H1 (cell line): ENCODE measurements at regions not wholly inside any gene's neighbourhood (a gene's known extent, or its start where the extent isn't known, plus 50 kb on each side); places are given as distances from the start of the nearest gene placed in this dataset.

Source experiments
- CTCF ChIA-PET: fragments of 300-600 bp; sonication (Branson Sonifier 250); formaldehyde crosslinking; loops from one replicate; lab custom pipeline; 2021; ENCODE audit not compliant: partially characterized antibody; lab: Charles Lee
- POLR2A ChIA-PET: fragments of 300-600 bp; sonication (Branson Sonifier 250); formaldehyde crosslinking; loops from one replicate; lab custom pipeline; 2021; ENCODE audit warnings: inconsistent platforms; ENCODE audit not compliant: partially characterized antibody; lab: Charles Lee
- DNase-seq, 2 experiments: peaks; one replicate each; pipeline versions ENCODE4 v3.0.0 to v3.0.0-alpha.2; 2010 to 2022; ENCODE audit warnings: low spot score in 2 of 2, low read depth in 1 of 2, mixed read lengths in 1 of 2
- FAIRE-seq: peaks from 2 replicates; lab custom pipeline; 2011; peaks lifted over from hg19 to GRCh38; lab: Jason Lieb, UNC
- H2AFZ ChIP-seq: 2 replicates; pipeline ENCODE4 v1.8.1; 2012; ENCODE audit warnings: low read length, inconsistent platforms
- H2AK5ac ChIP-seq: 2 replicates; pipeline ENCODE4 v1.6.1; 2013; ENCODE audit warnings: low read depth, low read length
- H2BK120ac ChIP-seq: replicated peaks from 2 replicates; pipeline ENCODE3; 2013; ENCODE audit warnings: low read depth, low read length, inconsistent platforms
- H2BK12ac ChIP-seq: 2 replicates; pipeline ENCODE4 v1.6.1; 2013; ENCODE audit warnings: low read depth, low read length
- H2BK15ac ChIP-seq: 2 replicates; pipeline ENCODE4 v1.6.1; 2013; ENCODE audit warnings: low read length
- H2BK20ac ChIP-seq: 2 replicates; pipeline ENCODE4 v1.6.1; 2013; ENCODE audit warnings: low read length
- H2BK5ac ChIP-seq: 2 replicates; pipeline ENCODE4 v1.6.1; 2013; ENCODE audit warnings: low read depth, low read length
- H3K14ac ChIP-seq: 2 replicates; pipeline ENCODE4 v1.6.1; 2013; ENCODE audit warnings: inconsistent platforms; ENCODE audit not compliant: insufficient read length
- H3K18ac ChIP-seq: 2 replicates; pipeline ENCODE4 v1.6.1; 2013; ENCODE audit warnings: low read length; ENCODE audit errors: extremely low read depth
- H3K23ac ChIP-seq: 2 replicates; pipeline ENCODE4 v1.6.1; 2013; ENCODE audit warnings: inconsistent platforms; ENCODE audit not compliant: insufficient read length
- H3K23me2 ChIP-seq: 2 replicates; pipeline ENCODE4 v1.6.1; 2013; ENCODE audit warnings: low read depth, low read length
- H3K27ac ChIP-seq: 2 replicates; pipeline ENCODE4 v1.6.1; 2011; ENCODE audit warnings: low read depth, low read length, inconsistent platforms
- H3K27me3 ChIP-seq, 4 experiments: replicated peaks in 1 of 4; 1 replicate in 1 of 4; 2 replicates in 3 of 4; pipeline versions ENCODE4 v1.6.1 to v1.8.1; 2011 to 2013; ENCODE audit warnings: low read length in 3 of 4, mild to moderate bottlenecking in 3 of 4, inconsistent platforms in 2 of 4, mixed read lengths in 2 of 4, moderate library complexity in 1 of 4; ENCODE audit not compliant: control insufficient read depth in 3 of 4, insufficient read depth in 3 of 4; ENCODE audit errors: extremely low read depth in 1 of 4
- H3K36me3 ChIP-seq, 4 experiments: 2 replicates each; pipeline versions ENCODE4 v1.6.1 to v1.8.1; 2011 to 2013; ENCODE audit warnings: mild to moderate bottlenecking in 4 of 4, low read length in 3 of 4, moderate library complexity in 2 of 4, control low read depth in 1 of 4, inconsistent platforms in 1 of 4; ENCODE audit not compliant: insufficient read depth in 4 of 4, control insufficient read depth in 2 of 4
- H3K4ac ChIP-seq: replicated peaks from 2 replicates; pipeline ENCODE3; 2013; ENCODE audit warnings: low read length, low read depth, mixed read lengths, inconsistent platforms; ENCODE audit not compliant: insufficient read length
- H3K4me1 ChIP-seq, 4 experiments: replicated peaks in 1 of 4; 1 replicate in 1 of 4; 2 replicates in 3 of 4; pipeline versions ENCODE4 v1.6.1 to v1.8.1; 2011 to 2013; ENCODE audit warnings: low read length in 3 of 4, inconsistent platforms in 2 of 4, mixed read lengths in 1 of 4; ENCODE audit not compliant: insufficient read depth in 4 of 4, control insufficient read depth in 3 of 4
- H3K4me2 ChIP-seq, 2 experiments: 2 replicates each; pipeline versions ENCODE4 v1.6.1 to v1.8.1; 2011 to 2013; ENCODE audit warnings: low read depth in 2 of 2, low read length in 2 of 2, control low read depth in 1 of 2, inconsistent platforms in 1 of 2, mild to moderate bottlenecking in 1 of 2; ENCODE audit not compliant: insufficient read depth in 1 of 2
- H3K4me3 ChIP-seq, 4 experiments: fragments of 200-600, 300-600 bp in 1 of 4; sonication (generic), shearing (Covaris generic), sonication (Bioruptor Twin) in 1 of 4; 2 replicates each; pipeline versions ENCODE4 v1.5.1 to v1.8.1; 2011 to 2016; ENCODE audit warnings: low read length in 4 of 4, low read depth in 3 of 4, control low read depth in 2 of 4, inconsistent platforms in 2 of 4, mild to moderate bottlenecking in 2 of 4, mixed read lengths in 1 of 4, moderate library complexity in 1 of 4; ENCODE audit not compliant: insufficient read depth in 2 of 4; ENCODE audit errors: extremely low read depth in 1 of 4
- H3K56ac ChIP-seq: replicated peaks from 2 replicates; pipeline ENCODE3; 2013; ENCODE audit warnings: low read depth, mild to moderate bottlenecking, mixed read lengths, low read length, inconsistent platforms; ENCODE audit not compliant: insufficient read length
- H3K79me1 ChIP-seq: 2 replicates; pipeline ENCODE4 v1.6.1; 2013; ENCODE audit warnings: low read depth, low read length, control low read depth
- H3K79me2 ChIP-seq, 2 experiments: 2 replicates each; pipeline versions ENCODE4 v1.6.1 to v1.8.1; 2012 to 2013; ENCODE audit warnings: low read length in 2 of 2, mild to moderate bottlenecking in 2 of 2, inconsistent platforms in 1 of 2; ENCODE audit not compliant: insufficient read depth in 2 of 2, control insufficient read depth in 1 of 2
- H3K9ac ChIP-seq, 4 experiments: replicated peaks in 1 of 4; 1 replicate in 1 of 4; 2 replicates in 3 of 4; pipeline versions ENCODE4 v1.6.1 to v1.8.1; 2011 to 2013; ENCODE audit warnings: low read depth in 3 of 4, low read length in 3 of 4, control low read depth in 2 of 4, mild to moderate bottlenecking in 2 of 4, moderate library complexity in 2 of 4, inconsistent platforms in 1 of 4; ENCODE audit errors: extremely low read depth in 1 of 4
- H3K9me3 ChIP-seq, 2 experiments: 2 replicates each; pipeline versions ENCODE4 v1.6.1 to v1.8.1; 2012 to 2013; ENCODE audit warnings: mild to moderate bottlenecking in 2 of 2, moderate library complexity in 2 of 2, control low read depth in 1 of 2, inconsistent platforms in 1 of 2, low read depth in 1 of 2, low read length in 1 of 2, mixed read lengths in 1 of 2; ENCODE audit not compliant: insufficient read depth in 2 of 2
- H4K20me1 ChIP-seq, 2 experiments: replicated peaks in 1 of 2; 2 replicates each; pipeline versions ENCODE3 to v1.8.1; 2011 to 2013; ENCODE audit warnings: inconsistent platforms in 2 of 2, low read length in 2 of 2, mild to moderate bottlenecking in 1 of 2; ENCODE audit not compliant: insufficient read depth in 2 of 2, control insufficient read depth in 1 of 2
- H4K5ac ChIP-seq: 2 replicates; pipeline ENCODE4 v1.6.1; 2013; ENCODE audit warnings: low read length, low read depth, mixed read lengths, inconsistent platforms; ENCODE audit not compliant: insufficient read length
- H4K8ac ChIP-seq: 2 replicates; pipeline ENCODE4 v1.8.0; 2013; ENCODE audit warnings: mild to moderate bottlenecking, moderate library complexity, low read length, inconsistent platforms; ENCODE audit not compliant: insufficient read depth; ENCODE audit errors: extremely low read depth
- H4K91ac ChIP-seq: replicated peaks from 2 replicates; pipeline ENCODE3; 2013; ENCODE audit warnings: low read length, mixed read lengths, inconsistent platforms; ENCODE audit not compliant: insufficient read length
- ASH2L ChIP-seq: fragments of 200-600, 300-600 bp; sonication (generic); IDR thresholded peaks from one replicate; pipeline ENCODE4 v1.7.1; 2017; ENCODE audit warnings: low read length
- ATF3 ChIP-seq: IDR thresholded peaks from 2 replicates; pipeline ENCODE4 v1.6.1; 2011; ENCODE audit warnings: low read depth, mild to moderate bottlenecking, low read length; ENCODE audit not compliant: insufficient read depth
- EGR1 ChIP-seq: IDR thresholded peaks from 2 replicates; pipeline ENCODE4 v1.6.1; 2011; ENCODE audit warnings: low read depth, low read length, borderline replicate concordance
- EP300 ChIP-seq, 2 experiments: IDR thresholded peaks; 1 replicate in 1 of 2; 2 replicates in 1 of 2; pipeline ENCODE4 v1.6.1; 2011 to 2012; ENCODE audit warnings: low read depth in 2 of 2, low read length in 2 of 2, mild to moderate bottlenecking in 2 of 2, borderline replicate concordance in 1 of 2, inconsistent platforms in 1 of 2, moderate library complexity in 1 of 2
- GTF2F1 ChIP-seq: IDR thresholded peaks from 2 replicates; pipeline ENCODE4 v1.6.1; 2012; ENCODE audit warnings: low read depth, low read length, improper control_type of control experiment, borderline replicate concordance
- PHF8 ChIP-seq: fragments of 200-600 bp; sonication (generic); conservative IDR thresholded peaks from 2 replicates; pipeline ENCODE4 v1.7.1; 2012; ENCODE audit warnings: low read depth, mild to moderate bottlenecking, inconsistent platforms, low read length, moderate library complexity
- POLR2A ChIP-seq, 2 experiments: IDR thresholded peaks; 1 replicate in 1 of 2; 2 replicates in 1 of 2; pipeline ENCODE4 v1.6.1; 2011; ENCODE audit warnings: low read depth in 2 of 2, low read length in 2 of 2, mild to moderate bottlenecking in 2 of 2; ENCODE audit errors: control extremely low read depth in 1 of 2
- RAD21 ChIP-seq, 2 experiments: IDR thresholded peaks in 1 of 2; conservative IDR thresholded peaks in 1 of 2; 2 replicates each; pipeline ENCODE4 v1.6.1; 2011; ENCODE audit warnings: low read depth in 2 of 2, low read length in 2 of 2, improper control_type of control experiment in 1 of 2, inconsistent platforms in 1 of 2, mild to moderate bottlenecking in 1 of 2, moderate library complexity in 1 of 2
- SAP30 ChIP-seq: fragments of 300-600 bp; sonication (generic); IDR thresholded peaks from 2 replicates; pipeline ENCODE4 v1.7.1; 2012; ENCODE audit warnings: low read length, moderate library complexity, mild to moderate bottlenecking, inconsistent platforms; ENCODE audit not compliant: insufficient read depth, insufficient replicate concordance
- SP4 ChIP-seq: IDR thresholded peaks from 2 replicates; pipeline ENCODE4 v1.6.1; 2012; ENCODE audit warnings: low read length, inconsistent platforms
- TAF1 ChIP-seq: IDR thresholded peaks from 2 replicates; pipeline ENCODE4 v1.6.1; 2011; ENCODE audit warnings: mild to moderate bottlenecking, low read depth, low read length
- ZNF274 ChIP-seq: IDR thresholded peaks from 2 replicates; pipeline ENCODE4 v1.7.0; 2012; ENCODE audit warnings: low read length, borderline replicate concordance; ENCODE audit errors: extremely low read depth
- WGBS, 2 experiments: shearing (Covaris generic) in 1 of 2; methylation state at CpG; one replicate each; pipeline versions ENCODE4 v1.1.6 to v1.1.7; 2013 to 2015; ENCODE audit warnings: low lambda C conversion rate in 2 of 2, mixed read lengths in 2 of 2, inconsistent platforms in 1 of 2, low coverage in 1 of 2, missing lambda C conversion rate in 1 of 2; ENCODE audit not compliant: insufficient replicate concordance in 2 of 2, insufficient coverage in 1 of 2, insufficient read length in 1 of 2; ENCODE audit errors: extremely low coverage in 1 of 2, missing lambda C conversion rate in 1 of 2; 5-methylcytosine and 5-hydroxymethylcytosine counted together

GRCh38 chr2:198304859-198305258, 500.5 kb downstream of the PLCL1 start:
- DNase-seq = no peak
- no peak overlapping the region for H2BK12ac ChIP-seq
- no peak overlapping the region for H3K27ac ChIP-seq
- no peak overlapping the region for H3K23ac ChIP-seq
- H3K9ac ChIP-seq = no peak overlapping the region
- ChIA-PET POLR2A (no interaction called here), CTCF (no interaction called here)
- no peaks in the 10 kb centered on the region for H3K79me1 ChIP-seq
- no peaks in the 10 kb centered on the region for H3K36me3 ChIP-seq
- H3K4me1 ChIP-seq = no peaks in the 10 kb centered on the region; a peak in 2 of 7 replicates
- H2AFZ ChIP-seq = peak overlapping the region; percentile 24; the same call in 1 of the 2 replicates
- H2AK5ac ChIP-seq = no peak overlapping the region
- no peak overlapping the region for H4K91ac ChIP-seq
- no peak for FAIRE-seq
- no peak overlapping the region for H3K4ac ChIP-seq
- 100% methylated on average over 4 of the region's 4 CpGs; no CpG with 5 or more reads in 1 of the 2 experiments for WGBS, 2 experiments
- no peak overlapping the region for H2BK120ac ChIP-seq
- no peaks in the 10 kb centered on the region for H3K27me3 ChIP-seq
- no peak overlapping the region for H2BK15ac ChIP-seq
- H3K79me2 ChIP-seq = no peaks in the 10 kb centered on the region
- H3K14ac ChIP-seq = no peak overlapping the region
- TF ChIP-seq TAF1 = no peak
- TF ChIP-seq ASH2L = no peak
- TF ChIP-seq GTF2F1 = no peak
- TF ChIP-seq ZNF274 = no peak
- TF ChIP-seq RAD21 (IDR thresholded peaks at IDR 0.05 in 1 of 2, conservative IDR thresholded peaks at IDR 0.05 in 1 of 2; ENCODE audit: low read depth in 2 of 2, low read length in 2 of 2) = no peak
- TF ChIP-seq POLR2A (IDR thresholded peaks at IDR 0.05; ENCODE audit: control extremely low read depth in 1 of 2, low read depth in 2 of 2, low read length in 2 of 2) = no peak
- no peak for TF ChIP-seq EP300 (IDR thresholded peaks at IDR 0.05; ENCODE audit: borderline replicate concordance in 1 of 2, low read depth in 2 of 2, low read length in 2 of 2)
- TF ChIP-seq SP4 = no peak
- no peak for TF ChIP-seq SAP30
- TF ChIP-seq PHF8 = no peak
- no peak for TF ChIP-seq EGR1
- no peak for TF ChIP-seq ATF3
- no peak overlapping the region for H3K4me2 ChIP-seq
- no peak overlapping the region for H3K18ac ChIP-seq
- H4K20me1 ChIP-seq = no peaks in the 10 kb centered on the region
- no peak overlapping the region for H3K4me3 ChIP-seq
- no peak overlapping the region for H2BK20ac ChIP-seq
- H2BK5ac ChIP-seq = no peak overlapping the region
- H3K23me2 ChIP-seq = no peaks in the 10 kb centered on the region; the same call in 1 of the 2 replicates
- H4K8ac ChIP-seq = no peak overlapping the region
- no peaks in the 10 kb centered on the region for H3K9me3 ChIP-seq
- no peak overlapping the region for H4K5ac ChIP-seq
- no peak overlapping the region for H3K56ac ChIP-seq
